Hepatocyte (in vitro differentiated cells): ENCODE measurements at regions not wholly inside any gene's neighbourhood (a gene's known extent, or its start where the extent isn't known, plus 50 kb on each side); places are given as distances from the start of the nearest gene placed in this dataset.

Experiments used
- DNase-seq: peaks from one replicate; pipeline ENCODE4 v3.0.0-alpha.2; 2016; ENCODE audit warnings: low spot score
- H2AFZ ChIP-seq: fragments of 200-600 bp; sonication (generic); 2 replicates; pipeline ENCODE4 v1.6.0; 2016; ENCODE audit warnings: antibody characterized with exemption, mild to moderate bottlenecking
- H3K27ac ChIP-seq: fragments of 200-600 bp; sonication (generic); 2 replicates; pipeline ENCODE4 v1.5.1; 2016; ENCODE audit warnings: mild to moderate bottlenecking
- H3K27me3 ChIP-seq: fragments of 200-600 bp; sonication (generic); 2 replicates; pipeline ENCODE4 v1.6.1; 2016
- H3K36me3 ChIP-seq: fragments of 200-600 bp; sonication (generic); replicated peaks from 2 replicates; pipeline ENCODE4 v1.5.1; 2016; ENCODE audit warnings: low read depth; ENCODE audit not compliant: insufficient read depth
- H3K4me1 ChIP-seq: fragments of 200-600 bp; sonication (generic); 2 replicates; pipeline ENCODE4 v1.5.1; 2016; ENCODE audit warnings: mild to moderate bottlenecking, moderate library complexity; ENCODE audit not compliant: insufficient read depth
- H3K4me2 ChIP-seq: fragments of 200-600 bp; sonication (generic); 2 replicates; pipeline ENCODE4 v1.6.0; 2016
- H3K4me3 ChIP-seq: fragments of 200-600 bp; sonication (generic); 2 replicates; pipeline ENCODE4 v1.5.1; 2016; ENCODE audit warnings: mild to moderate bottlenecking
- H3K79me2 ChIP-seq: fragments of 200-600 bp; sonication (generic); 2 replicates; pipeline ENCODE4 v1.6.0; 2017; ENCODE audit warnings: mild to moderate bottlenecking
- H3K9me2 ChIP-seq: fragments of 200-600 bp; sonication (generic); replicated peaks from 2 replicates; pipeline ENCODE4 v1.6.0; 2017; ENCODE audit warnings: mild to moderate bottlenecking; ENCODE audit not compliant: insufficient read depth
- H3K9me3 ChIP-seq: fragments of 200-600 bp; sonication (generic); 2 replicates; pipeline ENCODE4 v1.5.1; 2016; ENCODE audit warnings: low read depth, mild to moderate bottlenecking
- H4K20me1 ChIP-seq: fragments of 200-600 bp; sonication (generic); 2 replicates; pipeline ENCODE4 v1.6.0; 2016; ENCODE audit warnings: mild to moderate bottlenecking; ENCODE audit not compliant: insufficient read depth, poor library complexity, severe bottlenecking
- EZH2 ChIP-seq: fragments of 200-600 bp; sonication (generic); IDR thresholded peaks from 2 replicates; pipeline ENCODE4 v1.6.1; 2016; ENCODE audit warnings: antibody characterized with exemption, mild to moderate bottlenecking, borderline replicate concordance
- EZH2phosphoT487 ChIP-seq: fragments of 200-600 bp; sonication (generic); IDR thresholded peaks from one replicate; pipeline ENCODE4 v1.6.1; 2018; ENCODE audit warnings: antibody characterized with exemption, mild to moderate bottlenecking, low read depth, moderate library complexity; ENCODE audit not compliant: unreplicated experiment, severe bottlenecking
- WGBS: methylation state at CpG from one replicate; pipeline ENCODE4 v1.1.6; 2016; ENCODE audit warnings: low lambda C conversion rate; ENCODE audit errors: missing lambda C conversion rate; 5-methylcytosine and 5-hydroxymethylcytosine counted together
- TF ChIP-seq, protein P1 (sequence below): fragments of 200-600 bp; sonication (generic); IDR thresholded peaks from 2 replicates; pipeline ENCODE4 v1.5.1; 2016; ENCODE audit warnings: antibody characterized with exemption, mild to moderate bottlenecking; ENCODE audit not compliant: poor library complexity

DNA sequence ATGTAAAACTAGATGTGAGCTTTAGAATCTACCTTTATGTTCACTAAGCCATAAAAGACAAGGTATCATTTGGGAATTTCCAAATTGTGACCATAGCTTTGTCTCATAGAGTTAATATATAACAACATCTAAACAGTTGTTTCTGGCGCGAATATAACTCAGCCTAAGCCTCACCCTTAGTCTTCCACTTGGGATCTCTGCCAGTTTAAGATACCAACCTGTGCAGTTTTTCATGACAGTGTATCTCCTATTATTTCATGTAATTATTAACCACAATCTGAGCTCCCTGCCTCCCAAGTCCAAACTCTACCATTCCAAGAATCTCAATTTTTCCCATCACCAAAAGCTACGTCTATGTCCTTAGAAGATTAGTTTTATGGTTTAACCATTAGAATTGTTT, 572.5 kb upstream of the ISX start:
- Histone ChIP-seq H3K9me3 (no peaks in the 10 kb centered on the region), H3K27me3 (no peaks in the 10 kb centered on the region), H4K20me1 (no peaks in the 10 kb centered on the region), H3K79me2 (no peaks in the 10 kb centered on the region), H2AFZ (no peak overlapping the region), H3K9me2 (no peaks in the 10 kb centered on the region), H3K27ac (no peak overlapping the region), H3K4me2 (no peak overlapping the region), H3K4me3 (no peak overlapping the region), H3K4me1 (no peaks in the 10 kb centered on the region), H3K36me3 (no peaks in the 10 kb centered on the region)
- DNase-seq: no peak
- WGBS: 86% methylated on average over 3 of the region's 3 CpGs
- TF ChIP-seq EZH2 (no peak), EZH2phosphoT487 (no peak)
- TF ChIP-seq, protein P1, sequence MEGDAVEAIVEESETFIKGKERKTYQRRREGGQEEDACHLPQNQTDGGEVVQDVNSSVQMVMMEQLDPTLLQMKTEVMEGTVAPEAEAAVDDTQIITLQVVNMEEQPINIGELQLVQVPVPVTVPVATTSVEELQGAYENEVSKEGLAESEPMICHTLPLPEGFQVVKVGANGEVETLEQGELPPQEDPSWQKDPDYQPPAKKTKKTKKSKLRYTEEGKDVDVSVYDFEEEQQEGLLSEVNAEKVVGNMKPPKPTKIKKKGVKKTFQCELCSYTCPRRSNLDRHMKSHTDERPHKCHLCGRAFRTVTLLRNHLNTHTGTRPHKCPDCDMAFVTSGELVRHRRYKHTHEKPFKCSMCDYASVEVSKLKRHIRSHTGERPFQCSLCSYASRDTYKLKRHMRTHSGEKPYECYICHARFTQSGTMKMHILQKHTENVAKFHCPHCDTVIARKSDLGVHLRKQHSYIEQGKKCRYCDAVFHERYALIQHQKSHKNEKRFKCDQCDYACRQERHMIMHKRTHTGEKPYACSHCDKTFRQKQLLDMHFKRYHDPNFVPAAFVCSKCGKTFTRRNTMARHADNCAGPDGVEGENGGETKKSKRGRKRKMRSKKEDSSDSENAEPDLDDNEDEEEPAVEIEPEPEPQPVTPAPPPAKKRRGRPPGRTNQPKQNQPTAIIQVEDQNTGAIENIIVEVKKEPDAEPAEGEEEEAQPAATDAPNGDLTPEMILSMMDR: no peak

DNA sequence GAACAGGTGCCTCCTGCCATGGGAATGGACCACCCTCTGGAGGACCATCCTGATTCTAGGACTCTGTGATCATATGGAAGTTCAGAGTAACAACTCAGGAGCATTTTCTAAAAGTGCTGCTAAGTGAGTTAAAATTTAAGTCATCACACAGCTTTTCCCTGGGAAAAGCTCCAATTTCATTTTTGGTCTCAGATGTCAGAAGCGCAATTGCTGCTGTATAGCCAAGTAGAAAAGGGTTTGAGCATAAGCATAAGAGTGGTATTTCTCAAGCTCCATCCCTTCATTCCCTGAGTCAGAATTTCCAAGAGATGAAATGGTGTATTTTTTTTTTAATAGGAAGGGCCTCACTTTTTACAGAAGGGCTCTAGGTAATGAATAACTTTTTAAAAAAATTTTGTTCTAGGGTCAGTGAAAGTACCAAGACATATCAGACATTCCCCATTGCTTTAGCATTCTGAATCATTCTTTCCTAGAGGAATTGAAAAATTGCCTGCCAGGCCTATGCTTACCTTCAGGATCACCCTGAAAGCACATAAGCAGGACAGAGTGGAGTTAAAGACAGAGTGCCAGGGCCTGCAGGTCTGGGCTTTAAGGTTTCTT, 564.5 kb upstream of the ISX start:
- no peak overlapping the region for H3K27ac ChIP-seq
- H3K4me2 ChIP-seq: no peak overlapping the region
- no peaks in the 10 kb centered on the region for H3K79me2 ChIP-seq
- H3K4me1 ChIP-seq: no peaks in the 10 kb centered on the region
- DNase-seq: no peak
- H4K20me1 ChIP-seq: no peaks in the 10 kb centered on the region
- H2AFZ ChIP-seq: no peak overlapping the region
- TF ChIP-seq EZH2 (no peak), EZH2phosphoT487 (no peak)
- TF ChIP-seq, protein P1: no peak
- no peaks in the 10 kb centered on the region for H3K9me3 ChIP-seq
- H3K9me2 ChIP-seq: no peaks in the 10 kb centered on the region
- H3K36me3 ChIP-seq: no peaks in the 10 kb centered on the region
- no peaks in the 10 kb centered on the region for H3K27me3 ChIP-seq
- H3K4me3 ChIP-seq: no peak overlapping the region
- 86% methylated on average over 1 of the region's 1 CpG for WGBS

GRCh38 chr22:34502821-34503220, 563.1 kb upstream of the ISX start:
- no peak overlapping the region for H3K4me3 ChIP-seq
- no peak overlapping the region for H3K4me2 ChIP-seq
- DNase-seq: no peak
- no peak for TF ChIP-seq EZH2phosphoT487
- TF ChIP-seq, protein P1: no peak
- no peak for TF ChIP-seq EZH2
- no peak overlapping the region for H3K27ac ChIP-seq
- no peaks in the 10 kb centered on the region for H4K20me1 ChIP-seq
- H3K4me1 ChIP-seq: no peaks in the 10 kb centered on the region
- no peaks in the 10 kb centered on the region for H3K9me2 ChIP-seq
- H3K9me3 ChIP-seq: no peaks in the 10 kb centered on the region
- H3K27me3 ChIP-seq: no peaks in the 10 kb centered on the region
- H2AFZ ChIP-seq: no peak overlapping the region
- no peaks in the 10 kb centered on the region for H3K36me3 ChIP-seq
- H3K79me2 ChIP-seq: no peaks in the 10 kb centered on the region
- WGBS: 56% methylated on average over 5 of the region's 5 CpGs
